HAP-1 (cell line): ENCODE measurements at regions not wholly inside any gene's neighbourhood (a gene's known extent, or its start where the extent isn't known, plus 50 kb on each side); places are given as distances from the start of the nearest gene placed in this dataset.

Experiments used
- DNase-seq, 2 experiments: peaks; one replicate each; pipeline ENCODE4 v3.0.0-alpha.2; 2016 to 2020; ENCODE audit warnings: low spot score in 2 of 2
- H3K27me3 ChIP-seq: fragments of 250-450 bp; sonication (Bioruptor Pico); 2 replicates; pipeline ENCODE4 v1.5.1; 2020; ENCODE audit warnings: low read depth, mild to moderate bottlenecking, moderate library complexity
- H3K36me3 ChIP-seq: fragments of 250-450 bp; sonication (Bioruptor Pico); replicated peaks from 2 replicates; pipeline ENCODE4 v1.5.1; 2020; ENCODE audit warnings: mild to moderate bottlenecking
- H3K4me1 ChIP-seq: fragments of 250-450 bp; sonication (Bioruptor Pico); 2 replicates; pipeline ENCODE4 v1.5.1; 2020; ENCODE audit warnings: mild to moderate bottlenecking
- H3K4me3 ChIP-seq: fragments of 250-450 bp; sonication (Bioruptor Pico); 2 replicates; pipeline ENCODE4 v1.5.1; 2020; ENCODE audit warnings: mild to moderate bottlenecking, moderate library complexity
- H3K9me3 ChIP-seq: fragments of 250-450 bp; sonication (Bioruptor Pico); 2 replicates; pipeline ENCODE4 v1.5.1; 2020; ENCODE audit warnings: mild to moderate bottlenecking, moderate library complexity
- in situ Hi-C: fragments of 300-500 bp; cut with MboI; formaldehyde crosslinking; loops from 3 replicates; pipeline ENCODE4 v1.14.3; 2020; ENCODE audit warnings: low sequenced_read_pairs, inconsistent platforms, mixed read lengths

DNA sequence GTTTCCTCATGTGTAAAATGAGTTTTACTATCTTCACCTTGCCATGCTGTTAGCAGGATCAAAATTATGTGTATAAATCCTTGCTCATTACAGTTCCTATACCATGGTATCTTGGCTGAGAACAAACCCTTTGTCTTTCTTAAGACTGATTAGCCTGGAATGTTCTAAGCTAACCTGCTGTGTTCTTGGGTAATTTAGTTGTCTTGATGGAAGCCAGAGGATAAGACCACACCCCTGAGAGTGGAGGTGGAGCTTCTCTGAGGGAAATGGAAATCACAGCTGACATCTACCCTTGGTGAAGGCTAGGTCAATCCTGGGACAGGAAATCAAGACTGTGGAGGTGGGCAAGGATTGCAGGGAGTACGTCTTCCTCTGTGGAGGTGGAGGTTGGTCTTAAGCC, 206.1 kb upstream of the ARHGAP20 start:
- no peaks in the 10 kb centered on the region for H3K36me3 ChIP-seq
- no peaks in the 10 kb centered on the region for H3K9me3 ChIP-seq
- no peaks in the 10 kb centered on the region for H3K27me3 ChIP-seq
- H3K4me3 ChIP-seq, result no peak overlapping the region
- no peak for DNase-seq
- H3K4me1 ChIP-seq, result no peaks in the 10 kb centered on the region
- in situ Hi-C loops, result no loop called here

DNA sequence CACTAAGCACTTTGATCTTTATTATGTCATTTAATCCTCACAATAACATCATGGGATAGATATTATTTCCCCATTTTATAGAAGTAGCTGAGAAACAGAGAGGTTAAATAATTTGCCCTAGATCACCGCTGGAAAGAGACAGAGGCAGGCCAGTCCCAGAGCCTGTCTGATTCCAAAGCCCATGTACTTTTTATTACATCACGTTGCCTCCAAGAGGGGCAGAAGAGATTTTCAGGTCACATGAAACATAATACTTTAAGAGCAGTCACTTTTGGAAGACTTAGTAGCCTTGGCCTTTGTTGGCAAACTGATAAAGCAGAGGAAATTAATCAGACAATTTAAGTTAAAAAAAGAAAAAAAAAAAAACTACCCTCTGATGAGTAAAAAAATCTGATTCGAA, 200.2 kb upstream of the ARHGAP20 start:
- no peaks in the 10 kb centered on the region for H3K27me3 ChIP-seq
- peaks cover 4% of the 10 kb centered on the region; the same call in 1 of the 2 replicates for H3K4me1 ChIP-seq
- H3K36me3 ChIP-seq, result no peaks in the 10 kb centered on the region
- H3K9me3 ChIP-seq, result no peaks in the 10 kb centered on the region
- no peak overlapping the region for H3K4me3 ChIP-seq
- no peak for DNase-seq
- in situ Hi-C loops, result no loop called here

DNA sequence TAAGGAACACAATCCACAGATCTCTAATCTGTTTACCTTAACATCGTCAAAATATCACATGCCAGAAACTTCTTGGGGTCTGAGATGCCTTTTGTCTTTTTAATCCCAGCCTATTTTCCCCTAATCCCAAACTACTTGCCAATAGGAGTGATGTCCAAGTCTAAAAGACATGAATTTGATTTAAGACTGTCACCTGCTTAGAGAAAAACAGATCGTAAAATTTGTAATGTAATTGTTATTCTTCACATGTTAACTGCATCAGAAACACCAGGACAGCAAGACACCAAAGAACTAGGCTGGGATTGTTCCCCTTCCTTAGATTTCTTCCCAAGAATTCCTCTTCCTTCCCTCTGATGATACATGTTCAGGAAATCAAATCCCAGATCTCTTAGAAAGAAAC, 198.1 kb upstream of the ARHGAP20 start:
- in situ Hi-C loops, result no loop called here
- H3K36me3 ChIP-seq, result no peaks in the 10 kb centered on the region

GRCh38 chr11:110909336-110909735, 197.1 kb upstream of the ARHGAP20 start:
- no peaks in the 10 kb centered on the region for H3K27me3 ChIP-seq
- peaks cover 4% of the 10 kb centered on the region; the same call in 1 of the 2 replicates for H3K4me1 ChIP-seq
- no peaks in the 10 kb centered on the region for H3K36me3 ChIP-seq
- no peak for DNase-seq
- H3K9me3 ChIP-seq, result no peaks in the 10 kb centered on the region
- no peak overlapping the region for H3K4me3 ChIP-seq
- in situ Hi-C loops, result no loop called here

More for the DNA sequence above, 198.1 kb upstream of the ARHGAP20 start:
- Histone ChIP-seq H3K4me1 (peaks cover 4% of the 10 kb centered on the region; the same call in 1 of the 2 replicates), H3K9me3 (no peaks in the 10 kb centered on the region), H3K4me3 (no peak overlapping the region), H3K27me3 (no peaks in the 10 kb centered on the region)
- no peak for DNase-seq

DNA sequence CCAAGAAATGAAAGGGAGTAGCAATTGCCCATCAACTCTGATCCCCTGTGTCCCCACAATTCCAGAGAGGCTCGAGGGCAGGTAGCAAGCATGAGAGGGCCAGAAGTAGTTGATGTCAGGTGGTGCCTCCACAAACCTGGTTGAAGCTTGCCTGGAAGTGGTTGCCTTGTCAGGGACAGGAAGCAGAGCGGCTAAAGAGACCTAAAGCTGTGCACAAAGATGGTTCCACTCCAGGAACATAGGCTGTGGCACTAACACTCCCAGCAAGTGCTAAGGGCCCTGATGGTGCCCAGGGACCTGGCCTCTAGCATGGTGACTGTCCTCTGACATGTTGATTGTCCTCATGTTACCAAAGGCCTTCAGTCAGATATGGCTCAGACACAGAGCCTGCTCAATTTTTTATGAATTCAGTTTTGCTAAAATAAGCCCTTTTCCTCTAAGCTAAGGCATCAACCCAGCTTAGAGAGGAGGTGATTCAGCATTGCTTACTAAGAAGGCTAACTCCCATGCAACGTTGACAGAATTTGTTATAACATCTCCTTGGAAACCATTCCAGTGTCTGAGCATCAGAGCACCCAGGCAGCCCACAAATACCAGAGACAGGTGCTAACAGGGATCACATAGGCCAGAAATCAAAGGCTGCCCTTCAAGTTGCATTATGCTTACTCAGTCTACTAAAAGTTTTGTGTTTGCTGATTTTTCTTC, 196.3 kb upstream of the ARHGAP20 start:
- DNase-seq, result no peak
- peaks cover 4% of the 10 kb centered on the region; the same call in 1 of the 2 replicates for H3K4me1 ChIP-seq
- H3K4me3 ChIP-seq, result no peak overlapping the region
- H3K27me3 ChIP-seq, result no peaks in the 10 kb centered on the region
- no peaks in the 10 kb centered on the region for H3K36me3 ChIP-seq
- in situ Hi-C loops, result no loop called here
- no peaks in the 10 kb centered on the region for H3K9me3 ChIP-seq

GRCh38 chr11:110907629-110908028, 195.4 kb upstream of the ARHGAP20 start:
- no peak for DNase-seq
- Histone ChIP-seq H3K4me3 (no peak overlapping the region), H3K27me3 (no peaks in the 10 kb centered on the region), H3K36me3 (no peaks in the 10 kb centered on the region), H3K9me3 (no peaks in the 10 kb centered on the region), H3K4me1 (peaks cover 4% of the 10 kb centered on the region; the same call in 1 of the 2 replicates)
- in situ Hi-C loops, result no loop called here

DNA sequence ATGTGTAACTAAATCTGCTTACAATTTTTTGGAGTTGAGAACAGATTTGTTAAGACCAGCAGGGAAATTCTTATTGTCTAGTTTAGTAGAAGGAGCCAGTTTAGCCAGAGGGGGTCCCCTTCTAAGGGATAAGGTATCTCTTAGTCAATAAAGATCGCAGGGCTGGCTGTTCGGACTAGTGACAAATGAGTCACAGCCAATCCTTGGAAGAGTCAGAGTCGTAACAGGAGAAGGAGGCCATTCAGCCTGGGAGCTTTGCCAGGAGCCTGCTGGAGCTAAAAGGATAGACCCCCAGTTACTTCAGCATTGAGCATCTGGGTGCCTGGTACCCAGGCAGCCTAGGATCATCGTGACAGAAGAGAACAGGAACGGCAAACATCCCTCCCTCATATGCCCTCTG, 191.6 kb upstream of the ARHGAP20 start:
- H3K36me3 ChIP-seq, result no peaks in the 10 kb centered on the region
- no peaks in the 10 kb centered on the region for H3K27me3 ChIP-seq
- no peaks in the 10 kb centered on the region for H3K9me3 ChIP-seq
- H3K4me3 ChIP-seq, result no peak overlapping the region
- H3K4me1 ChIP-seq, result no peaks in the 10 kb centered on the region
- in situ Hi-C loops, result no loop called here
- no peak for DNase-seq

GRCh38 chr11:110903378-110903777, 191.1 kb upstream of the ARHGAP20 start:
- Histone ChIP-seq H3K27me3 (no peaks in the 10 kb centered on the region), H3K4me1 (no peaks in the 10 kb centered on the region), H3K4me3 (no peak overlapping the region), H3K36me3 (no peaks in the 10 kb centered on the region), H3K9me3 (no peaks in the 10 kb centered on the region)
- no peak for DNase-seq
- in situ Hi-C loops, result no loop called here

GRCh38 chr11:110901441-110901840, 189.2 kb upstream of the ARHGAP20 start:
- H3K36me3 ChIP-seq, result no peaks in the 10 kb centered on the region
- no peaks in the 10 kb centered on the region for H3K9me3 ChIP-seq
- no peaks in the 10 kb centered on the region for H3K27me3 ChIP-seq
- DNase-seq, result no peak
- in situ Hi-C loops, result no loop called here
- H3K4me1 ChIP-seq, result no peaks in the 10 kb centered on the region
- H3K4me3 ChIP-seq, result no peak overlapping the region

GRCh38 chr11:110900426-110900825, 188.2 kb upstream of the ARHGAP20 start:
- H3K36me3 ChIP-seq, result no peaks in the 10 kb centered on the region
- no peak for DNase-seq

DNA sequence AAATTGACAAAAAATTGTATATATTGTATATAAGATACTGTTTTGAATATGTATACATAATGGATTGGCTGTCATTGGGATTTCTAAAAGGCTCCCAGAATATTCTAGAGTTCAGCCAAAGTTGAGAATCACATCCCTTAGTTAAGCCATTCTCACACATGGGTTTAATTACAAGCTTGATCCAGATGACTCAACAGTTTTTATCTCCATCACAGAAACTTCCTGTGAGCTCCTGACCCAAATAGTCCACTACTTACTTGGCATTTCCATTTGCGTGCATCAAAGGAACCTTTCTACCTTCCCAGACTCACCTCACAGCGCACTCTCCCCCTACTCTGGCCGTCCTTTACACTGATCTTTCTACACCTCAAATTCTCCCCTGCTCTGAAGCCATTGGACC, 184.8 kb upstream of the ARHGAP20 start:
- in situ Hi-C loops, result no loop called here
- no peaks in the 10 kb centered on the region for H3K9me3 ChIP-seq
- no peak for DNase-seq

More at GRCh38 chr11:110900426-110900825, 188.2 kb upstream of the ARHGAP20 start:
- Histone ChIP-seq H3K27me3 (no peaks in the 10 kb centered on the region), H3K4me1 (no peaks in the 10 kb centered on the region), H3K4me3 (no peak overlapping the region), H3K9me3 (no peaks in the 10 kb centered on the region)
- in situ Hi-C loops, result no loop called here

GRCh38 chr11:110896358-110896757, 184.1 kb upstream of the ARHGAP20 start:
- Histone ChIP-seq H3K4me3 (no peak overlapping the region), H3K27me3 (0 out of 2 replicates have a peak, but pooled peaks cover 3% of the 10 kb centered on the region), H3K36me3 (no peaks in the 10 kb centered on the region), H3K4me1 (no peaks in the 10 kb centered on the region), H3K9me3 (no peaks in the 10 kb centered on the region)
- in situ Hi-C loops, result no loop called here
- no peak for DNase-seq

More for the DNA sequence above, 184.8 kb upstream of the ARHGAP20 start:
- no peaks in the 10 kb centered on the region for H3K36me3 ChIP-seq
- 0 out of 2 replicates have a peak, but pooled peaks cover 3% of the 10 kb centered on the region for H3K27me3 ChIP-seq
- no peak overlapping the region for H3K4me3 ChIP-seq
- no peaks in the 10 kb centered on the region for H3K4me1 ChIP-seq

- H3K9me3 ChIP-seq, result no peaks in the 10 kb centered on the region
- 0 out of 2 replicates have a peak, but pooled peaks cover 3% of the 10 kb centered on the region for H3K27me3 ChIP-seq
- no peaks in the 10 kb centered on the region for H3K36me3 ChIP-seq
- no peak for DNase-seq
- H3K4me1 ChIP-seq, result no peaks in the 10 kb centered on the region
- in situ Hi-C loops, result no loop called here
- H3K4me3 ChIP-seq, result no peak overlapping the region
Measured at GRCh38 chr11:110894224-110894623, 182.0 kb upstream of the ARHGAP20 start.

DNA sequence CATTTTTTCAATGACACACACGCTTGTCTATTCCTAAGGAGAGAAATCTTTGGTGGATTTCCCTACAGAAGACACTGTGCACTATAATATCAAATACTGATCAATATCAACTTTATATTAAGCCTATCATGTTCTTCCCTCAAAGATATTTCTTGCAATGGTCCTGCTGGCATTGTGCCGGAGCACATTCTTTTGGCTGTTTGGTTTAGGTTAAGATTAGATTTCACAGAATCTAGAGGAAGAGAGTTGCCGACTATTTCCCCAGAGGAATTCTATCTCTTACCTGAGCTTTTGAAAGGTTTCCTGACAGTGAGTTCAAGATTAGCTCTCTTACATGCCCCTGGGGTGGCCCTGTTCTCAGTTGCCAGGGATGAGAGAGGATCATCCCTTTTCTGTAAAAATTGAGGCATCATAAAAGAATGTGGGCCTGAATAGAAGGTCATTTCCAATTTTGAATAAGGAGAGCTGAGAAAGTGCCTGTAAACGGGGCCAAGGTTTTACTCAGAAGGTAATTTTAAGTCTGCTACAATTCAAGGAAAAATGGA, 180.6 kb upstream of the ARHGAP20 start:
- Histone ChIP-seq H3K36me3 (no peaks in the 10 kb centered on the region), H3K4me1 (no peaks in the 10 kb centered on the region), H3K9me3 (no peaks in the 10 kb centered on the region), H3K27me3 (0 out of 2 replicates have a peak, but pooled peaks cover 3% of the 10 kb centered on the region), H3K4me3 (no peak overlapping the region)
- in situ Hi-C loops, result no loop called here
- no peak for DNase-seq
